T47D (cell line): ENCODE measurements at regions not wholly inside any gene's neighbourhood (a gene's known extent, or its start where the extent isn't known, plus 50 kb on each side); places are given as distances from the start of the nearest gene placed in this dataset.

Experiments
- DNase-seq, 2 experiments: peaks; one replicate each; pipeline versions ENCODE4 v3.0.0 to v3.0.0-alpha.2; 2011 to 2012; ENCODE audit warnings: low read depth in 1 of 2, low spot score in 1 of 2
- JUND ChIP-seq: IDR thresholded peaks from 2 replicates; pipeline ENCODE4 v1.6.1; 2012; ENCODE audit warnings: low read depth
- in situ Hi-C: cut with HindIII; loops from 2 replicates; pipeline ENCODE4 v1.10.0; 2016; ENCODE audit warnings: low sequenced_read_pairs, low pct_unique_long_range_greater_than_20kb

- in situ Hi-C loops, result no loop called here
- no peak for TF ChIP-seq JUND
- DNase-seq, result no peak
Measured at GRCh38 chr3:43966530-43966929, 275.2 kb upstream of the TOPAZ1 start.

GRCh38 chr3:43968465-43968864 is 273.2 kb upstream of the TOPAZ1 start:
- in situ Hi-C loops, result no loop called here
- TF ChIP-seq JUND, result no peak
- DNase-seq, result no peak

GRCh38 chr3:43969944-43970343 is 271.7 kb upstream of the TOPAZ1 start:
- no peak for TF ChIP-seq JUND
- DNase-seq, result no peak
- in situ Hi-C loops, result no loop called here

GRCh38 chr3:43970351-43970750 is 271.3 kb upstream of the TOPAZ1 start:
- no peak for TF ChIP-seq JUND
- no peak for DNase-seq
- in situ Hi-C loops, result no loop called here

GRCh38 chr3:43970920-43971319 is 270.8 kb upstream of the TOPAZ1 start:
- DNase-seq, result no peak
- in situ Hi-C loops, result no loop called here
- no peak for TF ChIP-seq JUND

GRCh38 chr3:43971486-43971885 is 270.2 kb upstream of the TOPAZ1 start:
- in situ Hi-C loops, result no loop called here
- no peak for TF ChIP-seq JUND
- DNase-seq, result no peak

GRCh38 chr3:43978708-43979107 is 263.0 kb upstream of the TOPAZ1 start:
- no peak for TF ChIP-seq JUND
- in situ Hi-C loops, result no loop called here
- no peak for DNase-seq

- in situ Hi-C loops, result no loop called here
- DNase-seq, result no peak
- TF ChIP-seq JUND, result no peak
Measured at GRCh38 chr3:43979645-43980044, 262.0 kb upstream of the TOPAZ1 start.

- in situ Hi-C loops, result no loop called here
- TF ChIP-seq JUND, result no peak
- DNase-seq, result no peak
Measured at GRCh38 chr3:43994657-43995546, 246.8 kb upstream of the TOPAZ1 start.

GRCh38 chr3:43995547-43996378 is 245.9 kb upstream of the TOPAZ1 start:
- no peak for TF ChIP-seq JUND
- in situ Hi-C loops, result no loop called here
- DNase-seq, result no peak

- no peak for TF ChIP-seq JUND
- no peak for DNase-seq
- in situ Hi-C loops, result no loop called here
Measured at GRCh38 chr3:43996379-43997301, 245.0 kb upstream of the TOPAZ1 start.

- TF ChIP-seq JUND, result no peak
- no peak for DNase-seq
- in situ Hi-C loops, result no loop called here
Measured at GRCh38 chr3:43997316-43997715, 244.4 kb upstream of the TOPAZ1 start.
